ENCODE measurements at regions not wholly inside any gene's neighbourhood (a gene's known extent, or its start where the extent isn't known, plus 50 kb on each side); places are given as distances from the start of the nearest gene placed in this dataset.

- Histone ChIP-seq H3K4me3 (no peak overlapping the region), H3K27ac (ENCODE audit: control insufficient read depth, insufficient read depth) (no peak overlapping the region), H3K27me3 (replicated peaks in 1 of 2; ENCODE audit: control insufficient read depth in 2 of 2, insufficient read depth in 2 of 2, low read length in 1 of 2) (peaks cover 0 to 2% of the 10 kb centered on the region in 2 experiments; a peak in 2 of 4 replicates), H3K79me2 (ENCODE audit: control insufficient read depth, insufficient read depth, low read length) (no peaks in the 10 kb centered on the region), H3K9me3 (replicated peaks; ENCODE audit: control insufficient read depth, insufficient read depth, low read length) (no peaks in the 10 kb centered on the region), H3K4me1 (ENCODE audit: control insufficient read depth, insufficient read depth, low read length) (no peaks in the 10 kb centered on the region), H3K36me3 (ENCODE audit: control insufficient read depth in 2 of 2, insufficient read depth in 2 of 2, low read length in 1 of 2) (no peaks in the 10 kb centered on the region), H2AFZ (ENCODE audit: control insufficient read depth, low read depth, low read length) (no peak overlapping the region), H4K20me1 (ENCODE audit: control insufficient read depth, insufficient read depth) (no peaks in the 10 kb centered on the region), H3K4me2 (ENCODE audit: control insufficient read depth, insufficient read depth) (no peak overlapping the region), H3K9ac (ENCODE audit: control insufficient read depth, insufficient read depth, low read length) (no peak overlapping the region)
- SMC1A ChIA-PET (ENCODE audit: uncharacterized antibody, unreplicated experiment): no interaction called here
- POLR2A ChIA-PET: no interaction called here
- RAD21 ChIA-PET (ENCODE audit: unreplicated experiment): no interaction called here
- in situ Hi-C loops (cut with MboI) (no loop called here), intact Hi-C loops (cut with micrococcal nuclease; ENCODE audit: unreplicated experiment) (no loop called here)
- 53% methylated on average over 6 of the region's 6 CpGs for WGBS (ENCODE audit: insufficient coverage, insufficient replicate concordance, low lambda C conversion rate, missing lambda C conversion rate)
- CTCF ChIA-PET: interaction anchor here (0.8 to 1.0 kb wide), 2 partner anchors 52 to 1110 kb away, joined by 3 to 4 read pairs; no protein-coding TSS in a partner anchor
- no peak for DNase-seq (ENCODE audit: low read depth, low spot score)
- TF ChIP-seq JUND (IDR thresholded peaks at IDR 0.05; ENCODE audit: low read depth, low read length): no peak
- no peak for TF ChIP-seq BRCA1 (IDR thresholded peaks at IDR 0.05; ENCODE audit: low read depth, low read length)
- TF ChIP-seq SREBF1 (IDR thresholded peaks at IDR 0.05; ENCODE audit: low read length): no peak
- ATAC-seq: no peak
- BruUV-seq (replicated peaks): no TSS peak
- FAIRE-seq: no peak
These were observed 163.9 kb upstream of the CLINT1 start for GRCh38 chr5:158022837-158023236.

- in situ Hi-C loops (cut with MboI) (no loop called here), intact Hi-C loops (cut with micrococcal nuclease; ENCODE audit: unreplicated experiment) (no loop called here)
- ATAC-seq (no peak), DNase-seq (ENCODE audit: low read depth, low spot score) (no peak), FAIRE-seq (no peak)
- Histone ChIP-seq H3K4me3 (no peak overlapping the region), H3K4me1 (ENCODE audit: control insufficient read depth, insufficient read depth, low read length) (no peaks in the 10 kb centered on the region), H3K79me2 (ENCODE audit: control insufficient read depth, insufficient read depth, low read length) (no peaks in the 10 kb centered on the region), H3K9me3 (replicated peaks; ENCODE audit: control insufficient read depth, insufficient read depth, low read length) (no peaks in the 10 kb centered on the region), H3K36me3 (ENCODE audit: control insufficient read depth in 2 of 2, insufficient read depth in 2 of 2, low read length in 1 of 2) (no peaks in the 10 kb centered on the region), H3K9ac (ENCODE audit: control insufficient read depth, insufficient read depth, low read length) (no peak overlapping the region), H3K4me2 (ENCODE audit: control insufficient read depth, insufficient read depth) (no peak overlapping the region), H3K27ac (ENCODE audit: control insufficient read depth, insufficient read depth) (no peak overlapping the region), H4K20me1 (ENCODE audit: control insufficient read depth, insufficient read depth) (no peaks in the 10 kb centered on the region), H2AFZ (ENCODE audit: control insufficient read depth, low read depth, low read length) (no peak overlapping the region), H3K27me3 (replicated peaks in 1 of 2; ENCODE audit: control insufficient read depth in 2 of 2, insufficient read depth in 2 of 2, low read length in 1 of 2) (peaks cover 0 to 2% of the 10 kb centered on the region in 2 experiments; a peak in 2 of 4 replicates)
- RAD21 ChIA-PET (ENCODE audit: unreplicated experiment): no interaction called here
- 0% methylated on average over 3 of the region's 3 CpGs for WGBS (ENCODE audit: insufficient coverage, insufficient replicate concordance, low lambda C conversion rate, missing lambda C conversion rate)
- POLR2A ChIA-PET: no interaction called here
- no TSS peak for BruUV-seq (replicated peaks)
- SMC1A ChIA-PET (ENCODE audit: uncharacterized antibody, unreplicated experiment): no interaction called here
- CTCF ChIA-PET: no interaction called here
- TF ChIP-seq YBX1 (IDR thresholded peaks at IDR 0.05) (no peak), RBBP5 (conservative IDR thresholded peaks at IDR 0.05) (no peak), IRF3 (IDR thresholded peaks at IDR 0.05) (no peak), ZBTB33 (IDR thresholded peaks at IDR 0.05) (no peak), POLR2AphosphoS5 (IDR thresholded peaks at IDR 0.05; ENCODE audit: low read length) (no peak), BACH1 (IDR thresholded peaks at IDR 0.05; ENCODE audit: borderline replicate concordance) (no peak), KDM1A (IDR thresholded peaks at IDR 0.05; ENCODE audit: borderline replicate concordance) (no peak), NR2F1 (conservative IDR thresholded peaks at IDR 0.05) (no peak), ZNF24 (IDR thresholded peaks at IDR 0.05) (no peak), MLLT1 (IDR thresholded peaks at IDR 0.05) (no peak), SUZ12 (IDR thresholded peaks at IDR 0.05; ENCODE audit: unreplicated experiment) (no peak), MYB (IDR thresholded peaks at IDR 0.05; ENCODE audit: borderline replicate concordance, low read depth, low read length) (no peak), FOS (IDR thresholded peaks at IDR 0.05; ENCODE audit: borderline replicate concordance, extremely low read depth, insufficient read length) (no peak), CHD2 (IDR thresholded peaks at IDR 0.05; ENCODE audit: borderline replicate concordance, low read depth, low read length) (no peak), JUND (IDR thresholded peaks at IDR 0.05; ENCODE audit: low read depth, low read length) (no peak)
These were observed 163.4 kb upstream of the CLINT1 start for GRCh38 chr5:158022393-158022792.
